Progenitor cell of endocrine pancreas (in vitro differentiated cells): ENCODE measurements at regions not wholly inside any gene's neighbourhood (a gene's known extent, or its start where the extent isn't known, plus 50 kb on each side); places are given as distances from the start of the nearest gene placed in this dataset.
"Not testable (repeated sequence)": the region's sequence is repeated elsewhere in the genome, so short reads cannot be mapped to it uniquely, and the experiment has no call there.

Experiments used
- DNase-seq: peaks from one replicate; pipeline ENCODE4 v3.0.0; 2021; ENCODE audit warnings: low spot score; ENCODE audit not compliant: unreplicated experiment
- H3K27ac Mint-ChIP-seq: 2 replicates; pipeline ENCODE4 v1.8.0; 2021; ENCODE audit warnings: mild to moderate bottlenecking, moderate library complexity, mixed read lengths
- H3K27me3 Mint-ChIP-seq: 2 replicates; pipeline ENCODE4 v1.8.0; 2021; ENCODE audit warnings: mixed read lengths
- H3K36me3 Mint-ChIP-seq: 2 replicates; pipeline ENCODE4 v1.8.0; 2022; ENCODE audit warnings: mixed read lengths; ENCODE audit not compliant: insufficient read depth
- H3K4me1 Mint-ChIP-seq: 2 replicates; pipeline ENCODE4 v1.8.0; 2021; ENCODE audit warnings: low read depth, mixed read lengths
- H3K4me3 Mint-ChIP-seq: 2 replicates; pipeline ENCODE4 v1.8.0; 2021; ENCODE audit warnings: low read depth, mild to moderate bottlenecking, moderate library complexity, mixed read lengths
- H3K9me3 Mint-ChIP-seq: 2 replicates; pipeline ENCODE4 v1.8.0; 2021; ENCODE audit warnings: low read depth, mixed read lengths
- TF ChIP-seq, protein P1 (sequence below): fragments of 200-600 bp; sonication (generic); IDR thresholded peaks from one replicate; pipeline ENCODE4 v1.5.0; 2021; ENCODE audit warnings: antibody characterized with exemption, mild to moderate bottlenecking; ENCODE audit not compliant: unreplicated experiment

DNA sequence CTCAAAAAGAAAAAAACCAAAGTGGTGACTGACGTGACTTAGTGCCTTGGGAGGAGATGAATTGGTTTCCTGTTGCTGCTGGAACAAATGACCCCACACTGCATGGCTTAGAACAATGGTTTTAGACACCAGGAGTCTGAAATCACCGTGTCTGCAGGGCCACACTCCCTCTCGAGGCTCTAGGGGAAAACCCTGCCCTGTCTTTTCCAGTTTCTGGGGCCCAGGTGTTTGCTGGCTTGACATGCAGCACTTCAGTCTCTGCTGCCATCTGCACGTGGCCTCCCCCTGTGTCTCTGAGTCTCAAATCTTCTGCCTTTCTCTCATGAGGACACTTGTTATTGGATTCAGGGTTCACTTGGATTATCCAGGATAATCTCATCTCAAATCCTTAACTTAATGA is 323.8 kb upstream of the TNRC6C start:
- DNase-seq = no peak
- H3K4me1 Mint-ChIP-seq = no peaks in the 10 kb centered on the region
- TF ChIP-seq, protein P1, sequence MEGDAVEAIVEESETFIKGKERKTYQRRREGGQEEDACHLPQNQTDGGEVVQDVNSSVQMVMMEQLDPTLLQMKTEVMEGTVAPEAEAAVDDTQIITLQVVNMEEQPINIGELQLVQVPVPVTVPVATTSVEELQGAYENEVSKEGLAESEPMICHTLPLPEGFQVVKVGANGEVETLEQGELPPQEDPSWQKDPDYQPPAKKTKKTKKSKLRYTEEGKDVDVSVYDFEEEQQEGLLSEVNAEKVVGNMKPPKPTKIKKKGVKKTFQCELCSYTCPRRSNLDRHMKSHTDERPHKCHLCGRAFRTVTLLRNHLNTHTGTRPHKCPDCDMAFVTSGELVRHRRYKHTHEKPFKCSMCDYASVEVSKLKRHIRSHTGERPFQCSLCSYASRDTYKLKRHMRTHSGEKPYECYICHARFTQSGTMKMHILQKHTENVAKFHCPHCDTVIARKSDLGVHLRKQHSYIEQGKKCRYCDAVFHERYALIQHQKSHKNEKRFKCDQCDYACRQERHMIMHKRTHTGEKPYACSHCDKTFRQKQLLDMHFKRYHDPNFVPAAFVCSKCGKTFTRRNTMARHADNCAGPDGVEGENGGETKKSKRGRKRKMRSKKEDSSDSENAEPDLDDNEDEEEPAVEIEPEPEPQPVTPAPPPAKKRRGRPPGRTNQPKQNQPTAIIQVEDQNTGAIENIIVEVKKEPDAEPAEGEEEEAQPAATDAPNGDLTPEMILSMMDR = no peak
- no peaks in the 10 kb centered on the region for H3K36me3 Mint-ChIP-seq
- H3K27ac Mint-ChIP-seq = no peak overlapping the region
- no peak overlapping the region for H3K4me3 Mint-ChIP-seq
- no peaks in the 10 kb centered on the region for H3K9me3 Mint-ChIP-seq
- H3K27me3 Mint-ChIP-seq = peaks cover 32% of the 10 kb centered on the region

DNA sequence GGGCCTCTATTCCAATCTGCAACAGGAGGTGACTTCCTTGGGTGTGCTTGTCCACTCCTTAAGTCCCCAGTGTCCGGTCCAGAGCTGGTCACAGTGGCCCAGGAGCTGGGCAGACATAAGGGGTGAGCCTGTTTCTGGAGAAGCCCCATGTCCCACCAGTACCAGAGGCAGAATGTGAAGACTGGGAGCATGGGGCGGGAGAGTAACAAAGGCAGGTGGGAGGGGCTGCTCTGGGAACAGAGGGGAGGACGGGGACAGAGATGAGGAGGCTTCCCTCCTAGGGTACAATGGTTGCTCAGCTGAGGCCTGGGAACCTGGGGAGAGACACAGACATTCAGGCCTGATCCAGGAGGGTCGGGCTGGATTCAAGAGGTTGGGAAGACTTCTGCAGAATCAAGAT is 323.3 kb upstream of the TNRC6C start:
- DNase-seq = no peak

DNA sequence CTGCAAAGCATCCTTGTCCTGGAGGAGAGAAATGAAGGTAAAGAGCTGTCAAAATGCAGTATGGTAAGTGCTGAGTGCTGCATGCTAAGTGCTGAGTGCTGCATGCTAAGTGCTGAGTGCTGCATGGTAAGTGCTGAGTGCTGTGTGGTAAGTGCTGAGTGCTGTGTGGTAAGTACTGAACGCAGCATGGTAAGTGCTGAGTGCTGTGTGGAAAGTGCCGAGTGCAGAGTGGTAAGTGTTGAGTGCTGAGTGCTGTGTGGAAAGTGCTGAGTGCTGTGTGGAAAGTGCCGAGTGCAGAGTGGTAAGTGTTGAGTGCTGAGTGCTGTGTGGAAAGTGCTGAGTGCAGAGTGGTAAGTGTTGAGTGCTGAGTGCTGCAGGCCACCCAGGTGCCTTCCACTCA is 322.7 kb upstream of the TNRC6C start:
- H3K4me3 Mint-ChIP-seq, DNase-seq, H3K36me3 Mint-ChIP-seq, H3K27ac Mint-ChIP-seq, H3K4me1 Mint-ChIP-seq, H3K9me3 Mint-ChIP-seq: not testable (repeated sequence)
- peaks cover 42% of the 10 kb centered on the region for H3K27me3 Mint-ChIP-seq

More for the DNA sequence above, 323.3 kb upstream of the TNRC6C start:
- Mint-ChIP-seq H3K9me3 (no peaks in the 10 kb centered on the region), H3K36me3 (no peaks in the 10 kb centered on the region), H3K27ac (peak overlapping the region; percentile 54), H3K4me1 (no peaks in the 10 kb centered on the region), H3K27me3 (peaks cover 36% of the 10 kb centered on the region), H3K4me3 (no peak overlapping the region)
- TF ChIP-seq, protein P1 = no peak

DNA sequence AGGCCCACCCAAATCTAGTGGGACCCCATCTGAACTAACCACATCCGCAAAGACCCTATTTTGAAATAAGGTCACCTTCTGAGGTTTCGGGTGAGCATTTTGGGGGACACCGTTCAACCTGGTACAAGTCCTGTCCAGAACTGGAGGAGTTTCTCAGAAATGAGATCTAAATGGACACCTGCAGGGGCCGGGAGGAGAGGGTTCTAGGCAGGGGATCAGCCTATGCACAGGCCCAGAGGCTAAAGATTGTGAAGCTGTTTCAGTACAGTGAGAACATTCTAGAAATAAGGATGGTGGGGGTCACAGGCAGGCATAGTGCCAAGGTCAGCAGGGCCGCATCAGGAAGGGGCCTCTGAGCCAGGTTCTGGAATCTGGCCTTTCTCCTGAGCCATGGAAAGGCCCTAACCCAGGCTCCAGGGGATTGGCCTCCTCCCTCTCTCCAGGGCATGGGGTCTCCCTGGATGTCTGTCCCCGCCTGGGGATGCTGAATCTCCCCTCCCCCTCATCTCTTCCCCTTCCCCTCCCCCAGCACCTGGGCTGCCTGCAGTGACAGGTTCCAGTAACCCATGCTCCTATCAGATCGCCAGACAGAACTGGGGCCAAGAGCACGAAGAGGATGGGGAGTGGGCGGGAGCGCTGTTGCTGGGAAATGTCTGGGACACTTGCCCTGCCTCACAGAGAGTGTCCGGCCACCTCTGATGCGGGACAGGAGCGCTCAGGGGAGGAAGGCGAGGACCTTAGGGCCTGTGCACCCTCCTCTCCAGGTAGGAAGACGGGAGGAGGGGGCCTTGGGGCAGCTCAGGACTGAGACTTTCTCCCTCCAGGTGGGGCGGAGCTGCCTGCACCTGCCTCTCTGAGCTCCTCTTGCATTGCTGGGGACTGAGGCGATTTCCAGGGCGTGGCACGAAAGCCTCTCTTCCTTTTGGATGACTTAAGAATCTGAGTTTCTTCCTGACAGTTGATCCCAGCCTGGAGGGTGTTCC is 321.4 kb upstream of the TNRC6C start:
- H3K27ac Mint-ChIP-seq = no peak overlapping the region
- H3K9me3 Mint-ChIP-seq = no peaks in the 10 kb centered on the region
- no peaks in the 10 kb centered on the region for H3K4me1 Mint-ChIP-seq
- no peak for DNase-seq
- H3K27me3 Mint-ChIP-seq = peaks cover 52% of the 10 kb centered on the region
- no peak overlapping the region for H3K4me3 Mint-ChIP-seq
- TF ChIP-seq, protein P1 = no peak
- no peaks in the 10 kb centered on the region for H3K36me3 Mint-ChIP-seq

DNA sequence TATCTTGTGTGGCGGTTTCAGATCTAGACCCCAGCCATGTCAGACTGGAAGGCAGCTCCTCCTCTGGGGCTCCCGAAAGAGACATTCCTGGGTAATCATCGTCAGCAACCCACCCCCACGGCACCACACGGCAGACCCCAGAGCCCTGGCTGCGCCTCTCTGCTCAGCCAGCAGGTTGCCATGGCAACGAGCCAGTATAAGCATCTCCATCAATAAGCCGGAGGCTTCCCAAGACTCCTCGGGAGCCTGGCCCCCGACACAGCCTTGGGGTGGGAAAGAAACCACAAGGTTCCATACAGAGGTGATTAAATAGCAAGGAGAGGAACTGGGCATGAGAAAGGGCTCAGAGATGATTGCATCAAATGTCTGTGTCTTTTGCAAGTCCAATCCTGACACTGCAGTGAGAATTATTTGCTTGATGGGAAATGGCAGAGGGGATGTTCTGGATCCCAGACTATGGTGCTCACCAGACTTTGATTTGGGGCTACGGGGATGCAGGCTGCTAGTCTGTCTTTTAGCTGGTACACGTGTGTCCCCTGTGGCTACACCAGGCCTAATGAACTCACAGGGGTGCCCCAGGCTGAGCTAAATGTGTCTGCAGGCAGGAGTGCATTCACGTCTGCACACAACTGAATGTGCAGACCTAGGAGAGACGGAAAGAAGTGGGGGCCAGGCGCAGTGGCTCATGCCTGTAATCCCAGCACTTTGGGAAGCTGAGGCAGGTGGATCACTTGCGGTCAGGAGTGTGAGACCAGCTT is 320.5 kb upstream of the TNRC6C start:
- TF ChIP-seq, protein P1 = no peak
- no peaks in the 10 kb centered on the region for H3K36me3 Mint-ChIP-seq
- H3K27ac Mint-ChIP-seq = no peak overlapping the region
- H3K9me3 Mint-ChIP-seq = no peaks in the 10 kb centered on the region
- no peak for DNase-seq
- peaks cover 52% of the 10 kb centered on the region for H3K27me3 Mint-ChIP-seq
- H3K4me3 Mint-ChIP-seq = no peak overlapping the region
- no peaks in the 10 kb centered on the region for H3K4me1 Mint-ChIP-seq
